Activated CD4-positive, alpha-beta T cell treated with anti-CD3 and anti-CD28 coated beads, Interleukin-2, amount 10 ng/mL, durations not matched to agents 24 days and 14 days (primary cell): ENCODE measurements at regions not wholly inside any gene's neighbourhood (a gene's known extent, or its start where the extent isn't known, plus 50 kb on each side); places are given as distances from the start of the nearest gene placed in this dataset.
"Not testable (repeated sequence)": the region's sequence is repeated elsewhere in the genome, so short reads cannot be mapped to it uniquely, and the experiment has no call there.

ENCODE experiments used
- DNase-seq: peaks from one replicate; pipeline ENCODE4 v3.0.0; 2022
- H3K27ac Mint-ChIP-seq: one replicate; pipeline ENCODE4 v1.8.0; 2022; ENCODE audit warnings: mild to moderate bottlenecking, mixed read lengths
- H3K27me3 Mint-ChIP-seq: one replicate; pipeline ENCODE4 v1.8.0; 2022; ENCODE audit warnings: mixed read lengths
- H3K36me3 Mint-ChIP-seq: one replicate; pipeline ENCODE4 v1.8.0; 2022; ENCODE audit warnings: low read depth, mild to moderate bottlenecking, mixed read lengths
- H3K4me1 Mint-ChIP-seq: one replicate; pipeline ENCODE4 v1.8.0; 2021; ENCODE audit warnings: mixed read lengths
- H3K4me3 Mint-ChIP-seq: one replicate; pipeline ENCODE4 v1.8.0; 2022; ENCODE audit warnings: mild to moderate bottlenecking, moderate library complexity, mixed read lengths
- H3K9me3 Mint-ChIP-seq: one replicate; pipeline ENCODE4 v1.8.0; 2021; ENCODE audit warnings: mixed read lengths
- intact Hi-C: fragments of 100-400 bp; cut with micrococcal nuclease; formaldehyde crosslinking; loops from one replicate; pipeline ENCODE4 v1.15.1; 2023

- Mint-ChIP-seq H3K4me3 (no peak overlapping the region), H3K4me1 (no peaks in the 10 kb centered on the region), H3K27me3 (no peaks in the 10 kb centered on the region), H3K36me3 (no peaks in the 10 kb centered on the region), H3K9me3 (no peaks in the 10 kb centered on the region), H3K27ac (no peak overlapping the region)
- intact Hi-C loops = no loop called here
- DNase-seq = no peak
Measured at GRCh38 chrX:78822157-78822690, 74.7 kb downstream of the LPAR4 start.

GRCh38 chrX:78831523-78831922, 84.0 kb downstream of the LPAR4 start:
- Mint-ChIP-seq H3K4me1 (no peaks in the 10 kb centered on the region), H3K27me3 (no peaks in the 10 kb centered on the region), H3K9me3 (no peaks in the 10 kb centered on the region), H3K36me3 (no peaks in the 10 kb centered on the region), H3K4me3 (no peak overlapping the region), H3K27ac (no peak overlapping the region)
- no peak for DNase-seq
- intact Hi-C loops = no loop called here

GRCh38 chrX:78838709-78839108, 91.2 kb downstream of the LPAR4 start:
- Mint-ChIP-seq H3K36me3 (no peaks in the 10 kb centered on the region), H3K4me3 (no peak overlapping the region), H3K9me3 (peaks cover 7% of the 10 kb centered on the region), H3K27me3 (no peaks in the 10 kb centered on the region), H3K4me1 (no peaks in the 10 kb centered on the region), H3K27ac (peak overlapping the region; percentile 11)
- intact Hi-C loops = no loop called here
- DNase-seq = no peak

- intact Hi-C loops = no loop called here
- Mint-ChIP-seq H3K9me3 (peaks cover 7% of the 10 kb centered on the region), H3K4me3 (no peak overlapping the region), H3K4me1 (no peaks in the 10 kb centered on the region), H3K27me3 (no peaks in the 10 kb centered on the region), H3K36me3 (no peaks in the 10 kb centered on the region), H3K27ac (no peak overlapping the region)
- no peak for DNase-seq
Measured at GRCh38 chrX:78839711-78840110, 92.2 kb downstream of the LPAR4 start.

GRCh38 chrX:78844218-78844617, 96.7 kb downstream of the LPAR4 start:
- intact Hi-C loops, H3K4me3 Mint-ChIP-seq, H3K27me3 Mint-ChIP-seq, H3K36me3 Mint-ChIP-seq, H3K27ac Mint-ChIP-seq, H3K4me1 Mint-ChIP-seq, DNase-seq: not testable (repeated sequence)
- peaks cover 10% of the 10 kb centered on the region for H3K9me3 Mint-ChIP-seq

- H3K9me3 Mint-ChIP-seq, intact Hi-C loops, H3K36me3 Mint-ChIP-seq, H3K4me1 Mint-ChIP-seq, H3K4me3 Mint-ChIP-seq, DNase-seq, H3K27me3 Mint-ChIP-seq, H3K27ac Mint-ChIP-seq: not testable (repeated sequence)
Measured at GRCh38 chrX:78881248-78881647, 63.9 kb upstream of the P2RY10 start.

GRCh38 chrX:78886550-78886949, 58.6 kb upstream of the P2RY10 start:
- Mint-ChIP-seq H3K36me3 (no peaks in the 10 kb centered on the region), H3K27me3 (no peaks in the 10 kb centered on the region), H3K4me3 (no peak overlapping the region), H3K27ac (no peak overlapping the region), H3K4me1 (peaks cover 7% of the 10 kb centered on the region), H3K9me3 (no peaks in the 10 kb centered on the region)
- no peak for DNase-seq
- intact Hi-C loops = loop anchor here (2.0 kb wide), 1 partner anchor 332 kb away; no protein-coding TSS in a partner anchor
